NOMO-1 treated with DMSO at 0.1 percent for 48 hours (cell line): ENCODE measurements at regions not wholly inside any gene's neighbourhood (a gene's known extent, or its start where the extent isn't known, plus 50 kb on each side); places are given as distances from the start of the nearest gene placed in this dataset.

Experiments used
- DNase-seq: peaks from one replicate; lab custom pipeline; 2025; ENCODE audit not compliant: unreplicated experiment; lab: John Stamatoyannopoulos, UW

- no peak for DNase-seq
Observed at GRCh38 chr14:101225157-101226152, 321.9 kb upstream of the RTL1 start.

GRCh38 chr14:101226265-101226602, 322.7 kb upstream of the RTL1 start:
- no peak for DNase-seq

- DNase-seq, result no peak
Observed at GRCh38 chr14:101226603-101227425, 323.3 kb upstream of the RTL1 start.

GRCh38 chr14:101227611-101228594, 324.4 kb upstream of the RTL1 start:
- DNase-seq, result no peak

- no peak for DNase-seq
Observed at GRCh38 chr14:101228949-101229541, 325.5 kb upstream of the RTL1 start.

- DNase-seq, result no peak
Observed at GRCh38 chr14:101229666-101230065, 326.1 kb upstream of the RTL1 start.

- no peak for DNase-seq
Observed at GRCh38 chr14:101230161-101230850, 326.8 kb upstream of the RTL1 start.

- DNase-seq, result no peak
Observed at GRCh38 chr14:101230851-101231550, 327.5 kb upstream of the RTL1 start.

GRCh38 chr14:101231828-101232227, 328.3 kb upstream of the RTL1 start:
- DNase-seq, result no peak

- DNase-seq, result no peak
Observed at GRCh38 chr14:101232340-101233020, 328.8 kb upstream of the DIO3 start.

GRCh38 chr14:101233021-101233366, 328.3 kb upstream of the DIO3 start:
- DNase-seq, result no peak

- no peak for DNase-seq
Observed at GRCh38 chr14:101233391-101233790, 327.9 kb upstream of the DIO3 start.

- no peak for DNase-seq
Observed at GRCh38 chr14:101233808-101234207, 327.5 kb upstream of the DIO3 start.

- DNase-seq, result no peak
Observed at GRCh38 chr14:101234244-101234937, 326.9 kb upstream of the DIO3 start.

GRCh38 chr14:101234999-101235334, 326.3 kb upstream of the DIO3 start:
- DNase-seq, result no peak

GRCh38 chr14:101235335-101236103, 325.8 kb upstream of the DIO3 start:
- DNase-seq, result peak; percentile 4

GRCh38 chr14:101236496-101237251, 324.6 kb upstream of the DIO3 start:
- DNase-seq, result no peak
